ENCODE measurements at regions not wholly inside any gene's neighbourhood (a gene's known extent, or its start where the extent isn't known, plus 50 kb on each side); places are given as distances from the start of the nearest gene placed in this dataset.

DNA sequence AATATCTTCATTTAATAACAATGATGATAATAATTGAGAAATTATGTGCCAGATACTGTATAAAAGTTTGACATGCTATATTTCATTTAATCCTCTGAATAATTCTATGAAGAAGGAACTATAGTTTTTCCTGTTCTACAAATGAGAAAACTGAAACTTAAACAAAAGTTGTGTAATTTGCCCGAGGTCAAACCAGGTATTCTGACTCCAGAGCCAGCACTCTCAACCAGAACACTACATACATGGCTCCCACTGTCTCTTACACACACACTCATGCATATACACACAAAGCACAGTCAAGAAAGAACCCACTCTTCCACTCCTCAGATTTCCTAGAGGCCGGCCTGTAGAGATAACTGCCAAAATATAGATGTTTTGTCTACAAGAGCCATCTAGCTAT, 374.0 kb upstream of the EMCN start:
- no peak overlapping the region for H3K27ac ChIP-seq
- no peak for TF ChIP-seq ZFX (IDR thresholded peaks at IDR 0.05)

GRCh38 chr4:100889898-100890297, 372.1 kb upstream of the EMCN start:
- no peak for TF ChIP-seq ZFX (IDR thresholded peaks at IDR 0.05)
- H3K27ac ChIP-seq = no peak overlapping the region

DNA sequence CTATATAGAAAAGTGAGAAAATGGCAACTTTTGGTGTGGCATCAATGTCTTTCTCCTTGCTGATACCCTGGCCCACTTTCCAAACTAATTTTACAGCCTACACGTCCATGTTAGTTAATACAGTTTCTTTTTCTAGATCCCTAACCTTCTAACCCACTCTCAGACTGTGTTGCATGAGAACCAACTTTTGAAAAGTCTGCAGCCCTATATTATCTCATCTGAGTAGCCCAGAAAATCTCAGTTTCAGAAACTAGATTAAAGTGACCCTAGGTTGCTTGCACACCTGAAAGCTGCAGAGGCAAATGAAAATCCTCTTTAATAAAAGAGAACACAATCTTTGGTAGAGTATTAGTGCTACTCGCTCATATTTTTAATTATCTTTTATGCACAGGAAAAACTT, 371.6 kb upstream of the EMCN start:
- TF ChIP-seq ZFX (IDR thresholded peaks at IDR 0.05) = no peak
- TF ChIP-seq, protein P1, sequence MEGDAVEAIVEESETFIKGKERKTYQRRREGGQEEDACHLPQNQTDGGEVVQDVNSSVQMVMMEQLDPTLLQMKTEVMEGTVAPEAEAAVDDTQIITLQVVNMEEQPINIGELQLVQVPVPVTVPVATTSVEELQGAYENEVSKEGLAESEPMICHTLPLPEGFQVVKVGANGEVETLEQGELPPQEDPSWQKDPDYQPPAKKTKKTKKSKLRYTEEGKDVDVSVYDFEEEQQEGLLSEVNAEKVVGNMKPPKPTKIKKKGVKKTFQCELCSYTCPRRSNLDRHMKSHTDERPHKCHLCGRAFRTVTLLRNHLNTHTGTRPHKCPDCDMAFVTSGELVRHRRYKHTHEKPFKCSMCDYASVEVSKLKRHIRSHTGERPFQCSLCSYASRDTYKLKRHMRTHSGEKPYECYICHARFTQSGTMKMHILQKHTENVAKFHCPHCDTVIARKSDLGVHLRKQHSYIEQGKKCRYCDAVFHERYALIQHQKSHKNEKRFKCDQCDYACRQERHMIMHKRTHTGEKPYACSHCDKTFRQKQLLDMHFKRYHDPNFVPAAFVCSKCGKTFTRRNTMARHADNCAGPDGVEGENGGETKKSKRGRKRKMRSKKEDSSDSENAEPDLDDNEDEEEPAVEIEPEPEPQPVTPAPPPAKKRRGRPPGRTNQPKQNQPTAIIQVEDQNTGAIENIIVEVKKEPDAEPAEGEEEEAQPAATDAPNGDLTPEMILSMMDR (conservative IDR thresholded peaks at IDR 0.05) = no peak
- no peak overlapping the region for H3K27ac ChIP-seq

DNA sequence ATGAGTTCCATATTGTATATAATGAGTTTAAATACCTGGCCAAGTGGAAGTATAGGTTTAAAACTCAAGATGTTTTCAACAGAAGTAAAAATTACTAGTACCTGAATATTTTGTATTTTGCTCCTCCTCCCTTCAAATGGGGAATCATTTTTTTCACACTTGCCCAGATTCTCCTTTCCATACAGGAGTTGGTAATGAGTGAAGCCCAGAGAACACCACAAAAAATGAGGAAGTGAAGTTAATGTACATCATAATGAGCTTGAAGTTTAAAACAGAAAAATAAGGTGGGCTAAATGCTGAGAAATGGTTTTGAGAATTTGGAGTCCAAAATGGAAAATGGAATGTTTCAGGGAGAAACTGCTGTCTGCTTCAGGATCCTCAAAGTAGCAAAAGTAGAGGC, 364.8 kb upstream of the EMCN start:
- no peak overlapping the region for H3K27ac ChIP-seq
- TF ChIP-seq, protein P1 (conservative IDR thresholded peaks at IDR 0.05) = no peak
- no peak for TF ChIP-seq ZFX (IDR thresholded peaks at IDR 0.05)

- no peak overlapping the region for H3K27ac ChIP-seq
- TF ChIP-seq ZFX (IDR thresholded peaks at IDR 0.05) = no peak
- TF ChIP-seq, protein P1 (conservative IDR thresholded peaks at IDR 0.05) = no peak
These were observed 363.5 kb upstream of the EMCN start for GRCh38 chr4:100881283-100881682.

DNA sequence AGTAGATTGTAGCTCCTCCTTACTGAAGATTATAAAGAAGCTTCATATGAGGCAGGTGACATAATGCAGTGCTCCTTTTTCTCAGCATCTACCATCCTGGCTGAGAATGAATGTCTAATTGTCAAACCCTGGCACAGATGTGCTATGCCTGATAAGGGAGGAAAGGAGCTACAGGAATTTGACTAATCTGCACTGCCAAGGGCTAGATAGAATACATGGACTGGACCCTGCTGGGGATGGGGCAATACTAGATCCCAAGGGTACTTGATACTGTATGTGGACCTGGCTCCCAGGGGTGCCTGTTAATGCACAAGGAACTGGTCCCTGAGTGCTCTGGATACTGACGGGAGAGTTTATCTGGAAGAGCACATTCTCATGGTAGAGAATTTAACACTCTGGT, 362.2 kb upstream of the EMCN start:
- no peak overlapping the region for H3K27ac ChIP-seq
- no peak for TF ChIP-seq ZFX (IDR thresholded peaks at IDR 0.05)
- TF ChIP-seq, protein P1 (conservative IDR thresholded peaks at IDR 0.05) = no peak

GRCh38 chr4:100879471-100879870, 361.6 kb upstream of the EMCN start:
- no peak overlapping the region for H3K27ac ChIP-seq
- no peak for TF ChIP-seq ZFX (IDR thresholded peaks at IDR 0.05)
- TF ChIP-seq, protein P1 (conservative IDR thresholded peaks at IDR 0.05) = no peak

DNA sequence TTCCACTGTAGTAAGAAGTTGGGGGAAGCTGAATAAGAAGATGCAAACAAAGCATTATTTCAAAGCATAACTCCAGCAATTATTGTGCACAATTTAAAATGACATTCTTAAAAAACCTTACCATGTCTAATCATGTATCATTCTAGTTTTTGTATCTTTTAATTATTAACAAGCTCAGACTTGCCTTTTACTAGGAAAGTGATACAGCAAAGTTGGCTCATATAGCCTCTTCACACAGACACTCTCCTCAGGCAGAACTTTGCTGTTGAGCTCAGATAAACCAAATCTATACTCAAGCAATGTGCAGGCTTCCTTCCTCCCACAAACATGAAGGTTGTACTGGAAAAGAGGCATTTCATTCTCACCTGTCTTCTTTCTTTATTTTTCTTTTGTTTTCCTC, 358.7 kb upstream of the EMCN start:
- TF ChIP-seq ZFX (IDR thresholded peaks at IDR 0.05) = no peak
- TF ChIP-seq, protein P1 (conservative IDR thresholded peaks at IDR 0.05) = no peak
- no peak overlapping the region for H3K27ac ChIP-seq
